ENCODE measurements at regions not wholly inside any gene's neighbourhood (a gene's known extent, or its start where the extent isn't known, plus 50 kb on each side); places are given as distances from the start of the nearest gene placed in this dataset.

GRCh38 chr2:3099860-3100234 lies 277.8 kb downstream of the EIPR1 start:
- no peak for DNase-seq (ENCODE audit: low read depth)

DNA sequence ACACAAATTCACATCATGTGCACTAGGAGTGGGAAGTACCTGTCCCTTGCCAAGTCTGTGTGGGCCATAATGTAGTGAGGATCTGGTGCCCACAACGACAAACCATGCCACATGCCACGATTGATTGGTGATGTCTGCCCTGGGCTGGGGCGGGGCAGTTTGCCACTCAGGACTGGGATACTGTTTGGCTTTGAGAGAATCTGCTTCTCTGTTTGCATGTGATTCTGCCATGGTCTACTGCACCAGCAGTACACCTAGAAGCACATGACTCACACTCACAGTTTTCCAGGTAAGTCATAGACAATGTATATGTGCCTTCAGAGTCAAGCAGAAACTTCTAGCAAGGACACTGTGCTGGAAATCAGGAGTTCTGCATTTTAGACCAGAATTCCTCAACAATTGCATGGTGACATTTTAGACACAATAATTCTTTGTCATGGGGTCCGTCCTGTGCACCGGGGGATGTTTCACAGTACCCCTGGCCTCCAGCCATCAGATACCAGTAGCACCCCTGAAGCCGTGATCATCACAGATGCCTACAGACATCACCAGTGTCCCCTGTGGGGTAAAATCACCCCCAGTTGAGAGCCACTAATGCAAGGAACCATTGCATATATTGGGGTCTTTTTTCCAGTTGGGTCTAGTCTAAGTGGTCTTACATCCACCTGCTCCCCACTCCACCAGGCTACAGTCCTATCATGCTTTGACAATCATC lies 278.3 kb downstream of the EIPR1 start:
- DNase-seq (ENCODE audit: low read depth), result no peak

DNA sequence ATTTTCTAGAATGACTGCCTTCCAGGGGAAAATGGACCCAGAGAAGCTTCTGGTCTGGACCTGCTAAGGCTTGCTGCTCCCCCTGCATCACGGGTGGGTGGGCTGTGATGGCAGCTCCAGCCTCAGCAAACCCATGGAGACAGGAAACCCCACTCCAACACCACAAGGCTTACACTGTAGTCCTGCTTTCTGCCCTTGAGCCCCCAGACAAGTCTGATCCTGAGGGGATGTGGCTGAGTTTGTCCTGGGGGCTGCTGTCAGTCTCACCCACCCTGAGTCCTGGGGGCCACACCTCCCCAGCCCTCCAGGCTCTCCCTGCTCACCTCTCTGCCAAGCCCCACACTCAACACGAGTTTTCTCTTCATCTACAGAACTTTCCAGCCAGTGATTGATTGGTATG lies 279.4 kb downstream of the EIPR1 start:
- DNase-seq (ENCODE audit: low read depth), result no peak

DNA sequence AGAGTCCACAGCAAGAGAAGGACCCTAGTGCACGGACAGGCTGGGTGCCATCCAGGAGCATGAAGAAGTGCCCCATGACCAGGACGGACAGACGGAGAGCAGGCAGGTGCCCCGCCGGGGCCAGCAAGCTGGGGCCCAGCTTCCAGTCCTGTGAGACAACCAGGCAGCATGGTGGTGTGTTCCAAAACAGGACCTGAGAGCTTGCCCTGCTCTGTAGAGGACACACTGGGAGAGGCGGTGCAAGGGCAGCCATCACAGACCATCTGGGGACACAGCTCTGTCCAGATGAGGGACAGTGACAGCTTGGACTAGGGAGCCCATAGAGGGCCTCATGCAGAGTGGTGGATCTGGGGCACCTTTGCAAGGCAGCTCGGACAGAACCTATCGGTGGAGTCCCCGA lies 279.8 kb downstream of the EIPR1 start:
- no peak for DNase-seq (ENCODE audit: low read depth)

DNA sequence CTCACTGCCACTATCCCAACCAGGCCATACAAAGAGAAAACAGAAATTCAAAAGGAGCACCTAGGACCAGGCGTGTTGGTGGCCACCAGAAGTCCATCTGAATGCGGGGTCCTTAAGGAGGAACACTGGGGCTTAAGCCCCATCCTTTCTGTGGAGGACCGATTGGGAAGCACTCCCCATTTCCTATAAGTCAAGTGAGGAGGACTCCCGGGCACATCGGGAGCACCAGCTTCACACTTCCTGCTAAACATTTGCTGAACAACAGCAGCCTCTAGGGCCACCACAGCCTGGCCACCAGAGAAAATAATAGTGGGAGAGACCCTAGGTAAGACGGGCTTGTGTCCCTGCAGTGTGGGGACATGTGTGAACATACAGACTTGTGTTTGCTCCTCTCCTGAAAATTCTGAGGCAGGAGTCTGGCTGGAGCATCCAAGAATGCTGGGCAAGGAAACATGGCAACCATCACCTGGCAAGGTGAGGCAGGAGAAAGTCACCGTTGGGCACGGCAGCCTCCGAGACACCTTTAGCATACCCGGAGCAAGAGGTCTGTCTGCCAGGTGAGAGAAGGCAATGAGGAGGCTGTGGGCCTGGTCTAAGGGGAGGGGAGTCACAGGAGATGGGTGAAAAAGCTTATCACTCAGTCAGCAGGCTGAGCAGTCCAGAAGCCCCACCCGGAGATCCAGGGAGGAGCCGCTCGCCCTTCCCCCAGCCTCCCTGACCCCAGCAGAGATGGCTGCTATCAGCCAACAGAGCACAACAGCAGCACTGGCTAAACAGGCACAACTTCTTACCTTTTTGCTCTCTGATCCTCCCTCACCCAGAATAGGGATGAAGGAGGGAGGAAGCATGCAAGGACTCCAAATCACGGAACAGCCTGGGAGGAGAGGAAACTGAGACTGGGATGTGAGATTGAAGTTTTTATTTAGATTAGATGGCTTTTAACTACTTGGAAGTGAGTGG lies 282.3 kb downstream of the EIPR1 start:
- DNase-seq (ENCODE audit: low read depth), result no peak

DNA sequence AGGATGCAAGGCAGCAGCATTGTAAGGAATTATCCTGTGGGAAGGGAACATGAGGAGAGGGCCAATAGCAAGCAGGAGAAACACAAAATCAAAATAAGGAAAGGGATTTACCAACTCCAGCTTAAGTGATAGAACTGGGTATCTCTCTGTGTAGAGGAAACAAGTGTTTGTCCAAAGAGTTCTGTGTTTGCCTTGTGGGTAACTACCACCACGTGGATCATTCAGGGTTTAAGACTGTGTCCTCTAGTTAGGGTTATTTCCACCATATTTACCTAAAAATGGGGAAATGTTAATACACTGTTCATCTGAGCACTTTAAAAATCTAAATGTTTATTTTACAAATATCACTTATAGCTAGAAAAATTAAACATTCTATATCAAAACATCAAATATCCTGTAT lies 283.3 kb downstream of the EIPR1 start:
- no peak for DNase-seq (ENCODE audit: low read depth)

DNA sequence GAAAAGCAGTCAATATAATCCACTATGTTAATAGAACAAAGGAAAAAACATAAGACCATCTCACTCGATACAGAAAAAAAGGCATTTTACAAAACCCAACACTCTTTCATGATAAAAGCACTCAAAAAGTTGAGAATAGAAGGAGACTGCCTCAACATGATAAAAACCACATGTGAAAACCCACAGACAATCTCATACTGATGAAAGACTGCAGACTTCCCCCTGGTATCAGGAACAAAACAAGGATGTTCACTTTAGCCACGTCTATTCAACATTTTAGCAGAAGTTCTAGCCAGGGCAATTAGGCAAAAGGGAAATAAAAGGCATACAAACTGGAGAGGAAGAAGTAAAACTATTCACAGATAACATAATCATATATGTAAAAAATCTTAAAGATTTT lies 285.9 kb downstream of the EIPR1 start:
- no peak for DNase-seq (ENCODE audit: low read depth)

- no peak for DNase-seq (ENCODE audit: low read depth)
Observed at GRCh38 chr2:3082705-3083104, 294.9 kb downstream of the EIPR1 start.

DNA sequence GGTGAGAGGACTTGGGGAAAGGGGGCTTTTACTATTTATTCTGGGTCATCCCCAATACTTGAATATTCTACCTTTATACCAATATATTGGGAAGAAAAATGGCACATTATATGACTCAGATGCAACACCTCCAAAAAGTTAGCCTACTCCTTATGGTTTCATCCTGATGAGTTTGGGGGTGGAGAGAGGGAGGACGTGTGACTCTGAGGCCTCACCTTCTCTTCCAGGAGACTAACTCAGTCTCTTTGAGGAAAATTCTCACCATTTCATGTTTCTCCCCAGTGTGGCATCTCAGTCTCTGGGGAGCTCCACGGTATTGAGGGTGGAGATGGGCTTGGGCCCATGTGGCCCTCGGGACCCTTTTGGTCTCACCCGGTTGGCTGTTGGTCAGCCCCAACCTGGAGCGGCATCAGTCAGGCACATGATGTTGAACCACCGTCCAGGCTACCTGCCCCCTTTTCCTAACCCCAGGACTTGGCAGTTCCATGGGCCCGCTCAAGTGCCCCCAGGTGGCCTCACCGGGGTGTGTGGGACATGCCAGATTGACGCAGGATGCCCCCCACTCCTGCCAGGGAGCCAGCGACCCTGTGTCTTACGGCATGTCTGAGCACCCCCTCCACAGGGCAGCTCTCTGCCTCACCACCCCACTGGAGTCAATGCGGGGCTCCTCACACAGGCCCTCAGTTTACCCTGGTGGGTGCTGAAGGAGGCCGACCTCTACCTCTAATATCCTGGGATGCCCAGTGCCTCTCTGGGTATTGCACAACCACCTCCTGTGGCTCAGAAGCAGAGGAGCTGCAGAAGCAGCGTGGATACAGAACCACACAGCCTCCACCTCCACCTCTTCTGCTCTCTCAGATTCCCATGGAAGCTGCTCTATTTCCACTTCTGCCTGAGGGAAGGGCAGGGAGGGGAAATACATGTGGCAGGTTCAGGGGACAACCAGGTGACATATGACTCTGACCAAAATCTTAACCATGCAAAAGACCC lies 297.4 kb downstream of the EIPR1 start:
- DNase-seq (ENCODE audit: low read depth), result no peak

GRCh38 chr2:3079466-3079865 lies 298.2 kb downstream of the EIPR1 start:
- no peak for DNase-seq (ENCODE audit: low read depth)

GRCh38 chr2:3078684-3079083 lies 298.9 kb downstream of the EIPR1 start:
- DNase-seq (ENCODE audit: low read depth), result no peak

GRCh38 chr2:3076848-3077642 lies 300.6 kb downstream of the EIPR1 start:
- no peak for DNase-seq (ENCODE audit: low read depth)

DNA sequence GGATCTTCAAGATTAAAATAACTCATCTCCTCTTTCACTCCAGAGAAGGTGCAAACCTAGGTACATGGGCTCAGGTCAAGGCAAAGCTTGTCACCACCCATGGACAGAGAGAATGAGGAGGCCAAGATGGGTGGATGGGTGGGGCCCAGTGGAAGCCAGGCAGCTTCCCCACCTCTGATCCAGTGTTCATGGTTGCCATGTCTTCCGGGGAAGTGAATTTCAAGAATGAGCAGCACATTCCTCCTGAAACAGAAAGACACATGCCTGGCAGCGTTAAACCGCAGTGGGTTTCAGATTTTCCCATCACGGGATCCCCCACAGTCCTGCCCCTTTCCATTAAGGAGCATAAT lies 301.7 kb downstream of the EIPR1 start:
- DNase-seq (ENCODE audit: low read depth), result no peak

DNA sequence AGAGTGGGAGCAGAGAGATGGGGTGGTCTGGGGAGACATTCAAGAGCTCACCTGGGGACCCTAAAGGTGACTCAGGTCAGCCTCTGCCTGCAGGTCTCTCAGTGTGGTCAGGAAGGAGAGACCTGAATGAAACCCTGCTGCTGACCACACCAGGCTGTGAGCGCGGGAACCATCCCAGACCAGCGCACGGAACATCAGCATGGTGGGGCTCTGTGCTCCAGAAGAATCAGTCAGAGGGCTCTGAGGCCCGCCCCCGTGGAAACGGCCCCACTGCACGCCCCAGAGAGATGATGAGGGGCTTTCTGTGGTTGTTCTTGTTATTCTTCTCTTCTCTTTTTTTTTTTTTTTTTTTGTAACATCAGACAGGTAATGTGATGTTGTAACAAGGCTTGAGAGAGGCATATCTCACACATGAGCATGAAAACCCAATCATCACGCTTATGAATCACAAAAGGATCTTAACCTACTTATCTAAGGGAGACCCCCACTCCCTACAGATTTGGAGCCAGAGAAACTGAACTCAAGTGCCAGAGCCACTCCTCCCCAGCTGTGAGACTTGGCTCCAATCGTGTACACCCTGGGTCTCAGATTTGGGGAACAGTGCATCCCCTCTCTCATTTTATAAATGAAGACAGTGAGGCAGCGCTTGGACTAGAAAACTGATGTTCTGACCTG lies 302.2 kb downstream of the EIPR1 start:
- no peak for DNase-seq (ENCODE audit: low read depth)

DNA sequence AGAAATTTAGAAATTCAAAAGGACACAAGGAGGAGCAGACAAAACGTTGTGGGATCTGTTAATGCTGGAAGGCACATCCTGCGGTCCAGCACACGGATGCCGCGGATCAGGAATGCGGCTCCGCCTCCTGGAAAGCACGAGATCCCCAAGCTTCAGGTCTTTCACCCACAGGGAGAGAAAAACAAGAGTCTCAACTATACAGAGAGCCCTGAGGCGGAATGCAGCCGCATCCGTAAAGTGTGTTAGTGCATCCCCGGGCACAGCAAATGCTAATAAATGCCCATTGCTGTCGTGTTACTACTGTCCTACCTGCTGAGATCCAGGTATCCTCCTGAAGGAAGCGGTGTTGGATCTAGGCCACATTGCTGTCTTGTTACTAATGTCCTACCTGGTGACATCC lies 303.9 kb downstream of the EIPR1 start:
- no peak for DNase-seq (ENCODE audit: low read depth)

- no peak for DNase-seq (ENCODE audit: low read depth)
Observed at GRCh38 chr2:3073041-3073595, 304.5 kb downstream of the EIPR1 start.

DNA sequence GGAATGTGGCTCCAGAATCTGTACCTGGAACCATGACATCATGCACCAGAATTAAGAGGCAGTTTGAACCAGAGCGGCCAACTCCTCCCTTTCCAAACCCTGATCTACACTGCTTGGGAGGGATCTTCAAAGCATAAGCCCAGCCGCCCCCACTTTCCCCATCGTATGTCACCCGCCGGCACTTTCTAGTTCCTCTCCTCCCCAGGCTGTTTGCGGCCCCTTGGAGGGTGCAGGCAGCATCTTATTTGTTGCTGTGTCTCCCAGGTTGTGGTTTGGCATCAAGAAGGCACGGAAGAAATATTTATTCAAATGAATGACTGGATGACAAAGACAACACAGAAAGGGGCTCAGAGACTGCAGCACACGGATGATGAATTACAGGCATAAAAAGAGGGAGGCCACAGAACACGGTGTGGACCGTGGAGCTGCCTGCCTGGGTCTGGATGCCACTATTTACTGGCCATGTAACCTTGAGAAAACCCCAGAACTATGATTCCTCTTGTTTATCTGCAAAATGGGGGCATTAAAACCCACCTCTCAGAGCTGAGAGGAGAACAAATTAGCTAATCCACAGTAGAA lies 305.8 kb downstream of the EIPR1 start:
- DNase-seq (ENCODE audit: low read depth), result no peak

- DNase-seq (ENCODE audit: low read depth), result no peak
Observed at GRCh38 chr2:3066831-3067230, 310.8 kb downstream of the EIPR1 start.

- no peak for DNase-seq (ENCODE audit: low read depth)
Observed at GRCh38 chr2:3065928-3066327, 311.7 kb downstream of the EIPR1 start.

All from non-pigmented ciliary epithelial cell (primary cell).